GM12891 (cell line): ENCODE measurements at regions not wholly inside any gene's neighbourhood (a gene's known extent, or its start where the extent isn't known, plus 50 kb on each side); places are given as distances from the start of the nearest gene placed in this dataset.

Experiments used
- DNase-seq: peaks from one replicate; pipeline ENCODE4 v3.0.0; 2011; ENCODE audit warnings: low spot score; ENCODE audit not compliant: insufficient read length
- FAIRE-seq: peaks from 2 replicates; lab custom pipeline; 2011; peaks lifted over from hg19 to GRCh38; lab: Jason Lieb, UNC
- PAX5 ChIP-seq: IDR thresholded peaks from 2 replicates; pipeline ENCODE4 v1.6.1; 2011; ENCODE audit warnings: low read length, moderate library complexity, mild to moderate bottlenecking; ENCODE audit not compliant: insufficient read depth, severe bottlenecking
- POLR2A ChIP-seq: IDR thresholded peaks from 2 replicates; pipeline ENCODE4 v1.6.1; 2011; ENCODE audit warnings: low read depth, low read length, control low read depth
- POLR2AphosphoS5 ChIP-seq: IDR thresholded peaks from 2 replicates; pipeline ENCODE4 v1.6.1; 2011; ENCODE audit warnings: low read depth, low read length, control low read depth
- POU2F2 ChIP-seq: IDR thresholded peaks from 2 replicates; pipeline ENCODE4 v1.6.1; 2011; ENCODE audit warnings: low read depth, mild to moderate bottlenecking, control low read depth, low read length, moderate library complexity
- SPI1 ChIP-seq: IDR thresholded peaks from 2 replicates; pipeline ENCODE4 v1.6.1; 2011; ENCODE audit warnings: low read depth, low read length, control low read depth
- TAF1 ChIP-seq: IDR thresholded peaks from 2 replicates; pipeline ENCODE4 v1.6.1; 2011; ENCODE audit warnings: low read depth, low read length, control low read depth

GRCh38 chr5:164358531-164359259, 853.3 kb downstream of the MAT2B start:
- TF ChIP-seq POU2F2 (no peak), POLR2A (no peak), POLR2AphosphoS5 (no peak), SPI1 (no peak), PAX5 (no peak), TAF1 (no peak)
- FAIRE-seq, result no peak
- no peak for DNase-seq

GRCh38 chr5:164359260-164360255, 854.1 kb downstream of the MAT2B start:
- DNase-seq (no peak), FAIRE-seq (no peak)
- no peak for TF ChIP-seq SPI1
- no peak for TF ChIP-seq POU2F2
- no peak for TF ChIP-seq TAF1
- no peak for TF ChIP-seq POLR2A
- no peak for TF ChIP-seq POLR2AphosphoS5
- no peak for TF ChIP-seq PAX5

GRCh38 chr5:164360589-164360988, 855.2 kb downstream of the MAT2B start:
- TF ChIP-seq PAX5, result no peak
- no peak for TF ChIP-seq POU2F2
- no peak for TF ChIP-seq TAF1
- TF ChIP-seq POLR2A, result no peak
- no peak for TF ChIP-seq SPI1
- no peak for TF ChIP-seq POLR2AphosphoS5
- DNase-seq (no peak), FAIRE-seq (no peak)

GRCh38 chr5:164361986-164362385, 856.6 kb downstream of the MAT2B start:
- DNase-seq, result no peak
- no peak for TF ChIP-seq POLR2A
- no peak for FAIRE-seq

- TF ChIP-seq TAF1 (no peak), POLR2AphosphoS5 (no peak), SPI1 (no peak), POLR2A (no peak), PAX5 (no peak), POU2F2 (no peak)
- DNase-seq, result no peak
- no peak for FAIRE-seq
Observed at GRCh38 chr5:164362835-164363234, 857.4 kb downstream of the MAT2B start.

- TF ChIP-seq SPI1 (no peak), POLR2A (no peak), PAX5 (no peak), TAF1 (no peak), POLR2AphosphoS5 (no peak), POU2F2 (no peak)
- DNase-seq, result no peak
- no peak for FAIRE-seq
Observed at GRCh38 chr5:164364237-164365208, 859.1 kb downstream of the MAT2B start.

GRCh38 chr5:164370841-164371240, 865.4 kb downstream of the MAT2B start:
- no peak for DNase-seq
- TF ChIP-seq SPI1 (no peak), POU2F2 (no peak), POLR2A (no peak), TAF1 (no peak), PAX5 (no peak)

GRCh38 chr5:164372892-164373291, 867.5 kb downstream of the MAT2B start:
- DNase-seq (no peak), FAIRE-seq (no peak)
- TF ChIP-seq POLR2A (no peak), TAF1 (no peak), POU2F2 (no peak), PAX5 (no peak), POLR2AphosphoS5 (no peak), SPI1 (no peak)

More at GRCh38 chr5:164370841-164371240, 865.4 kb downstream of the MAT2B start:
- FAIRE-seq, result no peak

- DNase-seq (no peak), FAIRE-seq (no peak)
- TF ChIP-seq POLR2A (no peak), POLR2AphosphoS5 (no peak), TAF1 (no peak), PAX5 (no peak), SPI1 (no peak), POU2F2 (no peak)
Observed at GRCh38 chr5:164373876-164374275, 868.5 kb downstream of the MAT2B start.
